LNCAP (cell line): ENCODE measurements at regions not wholly inside any gene's neighbourhood (a gene's known extent, or its start where the extent isn't known, plus 50 kb on each side); places are given as distances from the start of the nearest gene placed in this dataset.

ENCODE experiments used
- CTCF ChIP-seq: fragments of 450-650 bp; IDR thresholded peaks from 2 replicates; pipeline ENCODE4 v1.5.1; 2017; ENCODE audit warnings: mild to moderate bottlenecking

GRCh38 chr2:123245156-123245555 lies 779.9 kb upstream of the CNTNAP5 start:
- TF ChIP-seq CTCF, result no peak

GRCh38 chr2:123258877-123259539 lies 766.1 kb upstream of the CNTNAP5 start:
- TF ChIP-seq CTCF, result no peak

GRCh38 chr2:123262856-123263255 lies 762.2 kb upstream of the CNTNAP5 start:
- TF ChIP-seq CTCF, result no peak

- TF ChIP-seq CTCF, result no peak
Measured at GRCh38 chr2:123283431-123283830, 741.7 kb upstream of the CNTNAP5 start.

- no peak for TF ChIP-seq CTCF
Measured at GRCh38 chr2:123303731-123304130, 721.4 kb upstream of the CNTNAP5 start.
